Subcutaneous abdominal adipose tissue (tissue), 5 donors: ENCODE measurements at regions not wholly inside any gene's neighbourhood (a gene's known extent, or its start where the extent isn't known, plus 50 kb on each side); places are given as distances from the start of the nearest gene placed in this dataset.
"Not testable (repeated sequence)": the region's sequence is repeated elsewhere in the genome, so short reads cannot be mapped to it uniquely, and the experiment has no call there.

Source experiments
- H3K27ac ChIP-seq: one replicate; pipeline ENCODE4 v1.7.0; 2013; ENCODE audit warnings: low read depth, mild to moderate bottlenecking, inconsistent platforms, low read length, moderate library complexity
- H3K27me3 ChIP-seq, 5 donors: one replicate each; pipeline ENCODE4 v1.7.0; 2013; ENCODE audit warnings: low read length in 5 of 5, inconsistent platforms in 1 of 5; ENCODE audit not compliant: control insufficient read depth in 5 of 5, insufficient read depth in 4 of 5
- H3K36me3 ChIP-seq, 5 donors: one replicate each; pipeline ENCODE4 v1.7.0; 2013; ENCODE audit warnings: low read length in 5 of 5; ENCODE audit not compliant: control insufficient read depth in 5 of 5, insufficient read depth in 5 of 5
- H3K4me1 ChIP-seq, 5 donors: one replicate each; pipeline ENCODE4 v1.7.0; 2013; ENCODE audit warnings: low read length in 5 of 5, mild to moderate bottlenecking in 3 of 5, moderate library complexity in 1 of 5; ENCODE audit not compliant: control insufficient read depth in 5 of 5, insufficient read depth in 5 of 5
- H3K4me3 ChIP-seq, 5 donors: one replicate each; pipeline ENCODE4 v1.7.0; 2013; ENCODE audit warnings: low read length in 5 of 5, low read depth in 1 of 5
- H3K9ac ChIP-seq, 5 donors: one replicate each; pipeline ENCODE4 v1.7.0; 2013; ENCODE audit warnings: low read length in 5 of 5, mild to moderate bottlenecking in 4 of 5, moderate library complexity in 3 of 5
- H3K9me3 ChIP-seq, 5 donors: one replicate each; pipeline ENCODE4 v1.7.0; 2013; ENCODE audit warnings: low read length in 5 of 5; ENCODE audit not compliant: control insufficient read depth in 5 of 5
- donor health status: healthy.
- donor health status: healthy.
- donor health status: healthy.
- donor health status: healthy.
- donor health status: healthy.

- Histone ChIP-seq H3K27ac (no peak overlapping the region), H3K9ac (no peak overlapping the region), H3K9me3 (no peaks in the 10 kb centered on the region), H3K4me1 (no peaks in the 10 kb centered on the region), H3K4me3 (no peak overlapping the region), H3K36me3 (no peaks in the 10 kb centered on the region), H3K27me3 (no peaks in the 10 kb centered on the region)
Observed at GRCh38 chr3:87969620-87970019, 89.2 kb downstream of the CGGBP1 start.

- Histone ChIP-seq H3K27me3 (no peaks in the 10 kb centered on the region), H3K9ac (no peak overlapping the region), H3K9me3 (no peaks in the 10 kb centered on the region), H3K4me1 (no peaks in the 10 kb centered on the region), H3K4me3 (no peak overlapping the region), H3K27ac (no peak overlapping the region), H3K36me3 (no peaks in the 10 kb centered on the region)
Observed at GRCh38 chr3:87968668-87969067, 90.1 kb downstream of the CGGBP1 start.

- Histone ChIP-seq H3K9me3 (no peaks in the 10 kb centered on the region), H3K27ac (no peak overlapping the region), H3K4me1 (no peaks in the 10 kb centered on the region), H3K36me3 (no peaks in the 10 kb centered on the region), H3K9ac (no peak overlapping the region), H3K4me3 (no peak overlapping the region), H3K27me3 (peaks cover 0 to 5% (median 0%) of the 10 kb centered on the region in 5 donors)
Observed at GRCh38 chr3:87958289-87958688, 100.5 kb downstream of the CGGBP1 start.

- Histone ChIP-seq H3K27ac (no peak overlapping the region), H3K9ac (no peak overlapping the region), H3K4me3 (no peak overlapping the region), H3K4me1 (no peaks in the 10 kb centered on the region), H3K9me3 (no peaks in the 10 kb centered on the region), H3K27me3 (peaks cover 0 to 5% (median 0%) of the 10 kb centered on the region in 5 donors), H3K36me3 (no peaks in the 10 kb centered on the region)
Observed at GRCh38 chr3:87957575-87957974, 101.2 kb downstream of the CGGBP1 start.

GRCh38 chr3:87949879-87950208 is 109.0 kb downstream of the CGGBP1 start:
- H3K27me3 ChIP-seq, result no peaks in the 10 kb centered on the region
- H3K36me3 ChIP-seq, result no peaks in the 10 kb centered on the region
- no peaks in the 10 kb centered on the region for H3K9me3 ChIP-seq
- no peaks in the 10 kb centered on the region for H3K4me1 ChIP-seq
- no peak overlapping the region for H3K9ac ChIP-seq
- no peak overlapping the region for H3K4me3 ChIP-seq
- H3K27ac ChIP-seq, result no peak overlapping the region

GRCh38 chr3:87949189-87949878 is 109.5 kb downstream of the CGGBP1 start:
- Histone ChIP-seq H3K9ac (no peak overlapping the region), H3K9me3 (no peaks in the 10 kb centered on the region), H3K36me3 (no peaks in the 10 kb centered on the region), H3K27ac (no peak overlapping the region), H3K4me3 (no peak overlapping the region), H3K27me3 (no peaks in the 10 kb centered on the region), H3K4me1 (no peaks in the 10 kb centered on the region)

- H3K4me3 ChIP-seq, H3K27me3 ChIP-seq, H3K4me1 ChIP-seq, H3K27ac ChIP-seq, H3K9ac ChIP-seq, H3K9me3 ChIP-seq, H3K36me3 ChIP-seq: not testable (repeated sequence)
Observed at GRCh38 chr3:87946007-87946406, 112.8 kb downstream of the CGGBP1 start.

- H3K27ac ChIP-seq, H3K4me3 ChIP-seq, H3K27me3 ChIP-seq, H3K4me1 ChIP-seq, H3K9ac ChIP-seq, H3K36me3 ChIP-seq, H3K9me3 ChIP-seq: not testable (repeated sequence)
Observed at GRCh38 chr3:87942256-87942655, 116.5 kb downstream of the CGGBP1 start.

GRCh38 chr3:87924485-87924884 is 134.3 kb downstream of the CGGBP1 start:
- Histone ChIP-seq H3K9me3 (peaks cover 4 to 20% (median 17%) of the 10 kb centered on the region in 5 donors), H3K27me3 (no peaks in the 10 kb centered on the region), H3K27ac (no peak overlapping the region), H3K36me3 (no peaks in the 10 kb centered on the region), H3K4me3 (no peak overlapping the region), H3K9ac (no peak overlapping the region), H3K4me1 (no peaks in the 10 kb centered on the region)

GRCh38 chr3:87920549-87920948 is 138.3 kb downstream of the CGGBP1 start:
- no peak overlapping the region for H3K27ac ChIP-seq
- no peaks in the 10 kb centered on the region for H3K4me1 ChIP-seq
- no peaks in the 10 kb centered on the region for H3K27me3 ChIP-seq
- H3K36me3 ChIP-seq, result no peaks in the 10 kb centered on the region
- H3K9me3 ChIP-seq, result peaks cover 6 to 25% (median 14%) of the 10 kb centered on the region in 5 donors
- H3K4me3 ChIP-seq, result no peak overlapping the region
- no peak overlapping the region for H3K9ac ChIP-seq

- H3K4me1 ChIP-seq, result no peaks in the 10 kb centered on the region
- no peak overlapping the region for H3K4me3 ChIP-seq
- H3K36me3 ChIP-seq, result no peaks in the 10 kb centered on the region
Observed at GRCh38 chr3:87901141-87901540, 157.7 kb downstream of the CGGBP1 start.

More at GRCh38 chr3:87901141-87901540, 157.7 kb downstream of the CGGBP1 start:
- H3K27ac ChIP-seq, result no peak overlapping the region
- H3K27me3 ChIP-seq, result no peaks in the 10 kb centered on the region
- H3K9ac ChIP-seq, result no peak overlapping the region
- no peaks in the 10 kb centered on the region for H3K9me3 ChIP-seq
